ENCODE measurements at regions not wholly inside any gene's neighbourhood (a gene's known extent, or its start where the extent isn't known, plus 50 kb on each side); places are given as distances from the start of the nearest gene placed in this dataset.

DNA sequence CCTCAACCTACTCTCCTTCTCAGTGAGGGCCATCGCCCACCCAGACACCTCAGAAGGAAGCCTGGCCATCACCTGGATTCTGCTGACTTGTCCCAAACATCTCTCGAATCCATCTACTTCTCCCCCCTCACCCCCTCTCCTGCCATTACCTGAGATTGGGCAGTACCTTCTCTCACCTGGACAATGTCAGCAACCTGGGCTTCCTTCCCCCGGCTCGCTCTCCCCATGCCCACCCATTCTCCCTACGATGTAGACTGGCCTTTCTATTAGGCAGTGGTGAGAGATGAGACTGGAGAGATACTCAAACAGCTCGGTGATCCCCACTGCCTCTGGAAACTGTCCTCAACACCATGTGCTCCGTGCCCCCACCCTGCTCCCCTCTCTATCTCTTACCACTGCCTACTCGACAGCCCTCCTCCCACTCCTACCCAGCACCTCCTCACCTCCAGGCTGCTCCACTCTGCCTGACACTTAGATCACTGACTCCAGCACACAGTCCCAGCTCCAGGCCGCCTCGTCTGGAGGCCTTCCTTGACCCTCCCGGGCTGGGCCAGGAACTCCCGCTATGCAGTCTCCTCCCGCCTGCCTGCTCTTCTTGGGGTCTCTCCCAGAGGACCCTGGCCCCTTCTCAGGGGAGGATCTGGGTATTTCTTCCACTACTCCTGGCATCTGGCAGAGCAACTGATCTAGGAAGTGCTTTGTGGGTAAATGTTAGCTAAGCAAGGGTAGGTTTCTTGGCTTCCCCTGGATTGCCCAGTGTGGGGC, 235.8 kb upstream of the NLRP1 start:
- no peak for DNase-seq (ENCODE audit: low read depth)

DNA sequence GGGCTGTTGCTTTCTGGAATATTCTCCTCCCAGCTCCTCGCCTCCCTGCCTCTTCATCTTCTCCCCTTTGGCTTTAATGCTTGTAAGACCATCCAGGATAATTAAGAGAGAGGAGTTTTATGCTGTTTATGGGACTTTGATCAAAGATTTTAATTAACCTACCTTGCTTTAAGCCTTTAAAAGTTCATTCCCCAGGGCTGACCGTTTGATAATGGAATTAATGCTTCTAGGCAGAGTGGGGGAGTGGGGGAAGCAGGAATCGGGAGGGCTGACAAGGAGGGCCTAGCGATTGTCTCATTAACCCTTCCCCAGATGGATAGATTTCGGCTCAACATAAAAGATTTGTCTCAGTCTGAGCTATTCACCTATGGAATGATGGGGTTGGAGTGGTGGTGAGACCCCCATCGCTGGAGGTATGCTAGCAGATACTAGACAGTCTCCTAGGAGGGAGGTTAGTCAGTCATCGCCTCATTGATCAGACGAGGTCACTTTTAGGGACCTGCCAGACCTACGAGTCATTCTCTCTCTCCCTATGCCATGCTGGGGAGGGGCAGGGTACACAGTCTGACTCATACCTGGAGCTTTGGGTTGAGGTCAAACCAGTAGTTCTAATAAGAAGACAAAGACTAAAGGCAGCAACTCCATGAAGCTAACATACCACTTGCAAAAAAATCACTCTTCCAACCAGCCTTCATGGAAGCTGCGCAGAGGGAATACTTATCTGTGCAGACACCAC, 236.6 kb upstream of the NLRP1 start:
- no peak for DNase-seq (ENCODE audit: low read depth)

DNA sequence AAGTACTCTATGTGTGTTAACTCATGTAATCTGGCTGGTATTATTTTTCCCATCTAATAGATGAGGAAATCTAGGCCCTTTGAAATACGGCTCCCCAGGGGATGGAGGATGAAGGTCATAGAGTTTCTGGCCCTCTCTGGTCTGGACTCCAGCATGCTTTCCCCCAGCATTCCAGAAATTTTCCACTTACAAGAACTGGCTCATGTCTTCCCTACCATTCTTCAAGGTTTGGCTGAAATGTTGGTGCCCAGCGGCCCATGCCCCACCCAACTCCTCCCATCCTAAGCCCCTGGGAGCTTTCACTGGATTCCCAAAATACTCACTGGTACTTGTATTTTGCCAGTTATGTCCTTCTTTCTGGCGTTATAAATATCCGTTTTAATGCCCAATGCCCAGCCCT, 237.5 kb upstream of the NLRP1 start:
- DNase-seq (ENCODE audit: low read depth): no peak

DNA sequence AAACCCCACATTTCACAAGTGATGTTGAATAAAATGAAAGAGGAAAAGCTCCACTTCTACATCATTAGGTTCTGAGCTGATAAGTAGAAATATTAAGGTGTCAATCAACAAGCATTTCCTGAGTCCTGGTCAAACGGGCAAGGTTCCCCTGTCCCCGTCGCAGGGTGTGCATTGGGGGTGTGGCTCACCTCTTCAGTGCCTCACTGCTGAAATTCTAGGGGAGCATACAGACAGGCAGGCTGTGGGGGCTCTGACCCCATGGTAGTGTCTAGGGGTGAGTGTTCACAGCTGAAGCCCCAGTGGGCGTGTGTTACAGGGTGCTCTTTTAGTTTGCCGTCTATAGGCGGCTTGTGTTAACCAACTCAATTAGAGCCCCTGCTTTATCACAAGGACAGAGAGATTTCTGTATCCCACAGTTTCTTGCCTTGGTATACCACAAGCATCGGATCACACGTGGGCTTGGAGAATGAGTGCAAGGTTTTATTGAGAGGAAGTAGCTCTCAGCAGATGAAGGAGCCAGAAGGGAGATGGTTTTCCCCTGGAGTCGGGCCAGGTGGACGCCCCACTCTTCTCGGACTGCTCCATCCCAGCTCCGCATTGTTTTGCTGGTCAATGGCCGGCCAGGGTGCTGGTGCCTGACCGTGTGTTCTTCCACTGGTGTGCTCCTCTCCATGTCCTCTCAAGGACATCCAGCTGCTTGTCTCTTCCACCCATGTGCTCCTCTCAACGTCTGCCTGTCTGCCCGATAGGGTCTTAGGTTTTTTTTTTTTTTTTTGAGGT, 238.2 kb upstream of the NLRP1 start:
- no peak for DNase-seq (ENCODE audit: low read depth)

DNA sequence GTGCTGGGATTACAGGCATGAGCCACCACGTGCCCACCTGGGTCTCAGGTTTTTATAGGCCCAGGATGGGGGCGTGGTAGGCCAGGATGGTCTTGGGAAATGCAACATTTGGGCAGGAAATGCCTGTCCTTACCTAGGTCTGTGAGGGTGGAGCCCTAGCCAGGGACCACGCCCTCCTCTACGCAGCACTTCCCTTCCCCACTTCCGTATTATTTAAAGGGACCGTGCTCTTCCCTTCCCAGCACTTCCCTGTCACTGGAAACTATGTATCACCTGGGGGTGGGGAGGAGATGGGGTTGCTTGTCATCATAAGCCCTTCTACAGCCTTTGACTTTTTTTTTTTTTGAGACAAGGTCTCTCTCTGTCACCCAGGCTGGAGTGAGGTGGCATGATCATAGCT, 238.9 kb upstream of the NLRP1 start:
- DNase-seq (ENCODE audit: low read depth): no peak

DNA sequence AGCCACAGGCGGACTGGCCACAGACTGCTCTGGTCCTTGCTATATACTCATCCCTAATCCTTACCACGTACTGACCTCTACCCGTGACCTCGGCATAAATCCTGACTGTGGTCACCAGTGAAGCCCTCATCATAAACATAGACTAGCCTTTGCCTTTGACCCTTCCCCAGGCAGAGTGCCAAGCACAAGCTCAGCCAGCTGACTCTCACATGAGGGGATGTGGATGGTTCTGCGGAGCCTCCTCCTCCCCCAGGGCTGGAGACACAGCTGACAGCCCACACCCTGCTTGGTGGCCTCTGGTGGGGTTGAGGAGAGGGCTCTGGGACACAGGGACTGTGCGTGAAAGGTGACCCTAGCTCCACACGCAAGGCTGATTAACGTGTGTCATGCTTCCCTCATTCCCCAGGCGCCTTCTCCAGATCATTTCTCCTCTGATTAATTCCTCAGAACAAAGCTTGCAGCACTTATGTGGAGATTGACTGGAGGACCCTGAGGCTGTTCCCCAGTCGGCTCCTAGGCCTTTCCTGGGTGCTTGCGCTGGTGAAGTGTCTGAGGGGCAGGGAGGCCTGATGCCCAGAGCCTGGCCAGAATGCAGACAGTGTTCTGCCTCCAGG, 241.5 kb upstream of the NLRP1 start:
- no peak for DNase-seq (ENCODE audit: low read depth)

DNA sequence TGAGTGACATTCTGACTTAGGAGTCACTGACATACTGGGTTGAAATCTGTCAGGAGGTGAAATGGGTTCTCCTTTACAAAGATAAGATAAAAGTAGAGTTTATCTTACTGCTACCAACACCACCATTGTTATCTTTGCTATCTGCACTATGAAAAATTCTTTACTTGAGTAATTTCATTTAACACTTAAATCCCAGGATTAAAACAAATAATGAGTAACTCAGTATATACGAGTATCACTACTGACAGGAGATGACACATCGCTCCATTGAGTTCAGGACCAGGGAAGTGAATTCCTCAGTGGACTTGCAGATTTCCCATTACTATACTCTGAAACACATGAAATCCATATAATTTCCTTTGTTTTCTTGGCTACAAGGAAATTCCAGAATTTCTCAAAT, 242.1 kb upstream of the NLRP1 start:
- no peak for DNase-seq (ENCODE audit: low read depth)

DNA sequence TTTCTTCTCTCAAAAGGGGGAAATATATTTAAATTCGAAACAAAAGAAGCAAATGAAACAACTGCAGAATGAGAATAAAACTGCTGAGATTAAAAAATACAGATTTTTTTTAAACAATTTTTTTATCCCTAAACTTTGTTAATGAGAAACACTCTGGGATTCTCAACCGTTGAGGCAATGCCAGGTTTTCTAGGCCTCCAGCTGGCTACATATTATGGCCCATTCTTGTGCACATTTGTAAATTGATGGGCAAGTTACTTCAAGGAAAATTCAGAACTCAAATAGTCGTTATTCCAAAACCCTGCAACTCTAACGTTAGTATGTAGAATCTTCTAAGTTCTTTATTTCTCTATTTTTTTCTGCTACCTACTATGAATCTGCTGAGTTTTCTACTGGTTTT, 239.3 kb upstream of the WSCD1 start:
- no peak for DNase-seq (ENCODE audit: low read depth)

DNA sequence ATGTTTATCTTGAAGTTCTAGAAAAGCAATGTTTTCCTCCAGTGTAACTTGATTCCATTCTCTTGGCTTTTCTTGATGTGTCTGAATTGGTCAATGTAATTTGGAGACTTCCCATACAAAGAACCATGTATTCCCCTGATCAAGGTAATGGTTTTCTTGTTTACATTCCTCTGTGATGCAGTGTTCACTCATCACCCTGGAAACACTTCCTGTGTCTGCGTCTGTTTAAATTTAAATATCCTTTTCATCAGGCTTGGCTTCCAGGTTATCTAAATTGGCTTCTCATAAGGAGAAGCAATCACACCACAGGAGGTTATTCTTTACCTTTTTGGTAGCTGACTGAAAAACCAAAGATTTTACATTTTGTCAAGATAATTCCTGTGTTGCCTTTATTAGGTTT, 237.3 kb upstream of the WSCD1 start:
- no peak for DNase-seq (ENCODE audit: low read depth)

DNA sequence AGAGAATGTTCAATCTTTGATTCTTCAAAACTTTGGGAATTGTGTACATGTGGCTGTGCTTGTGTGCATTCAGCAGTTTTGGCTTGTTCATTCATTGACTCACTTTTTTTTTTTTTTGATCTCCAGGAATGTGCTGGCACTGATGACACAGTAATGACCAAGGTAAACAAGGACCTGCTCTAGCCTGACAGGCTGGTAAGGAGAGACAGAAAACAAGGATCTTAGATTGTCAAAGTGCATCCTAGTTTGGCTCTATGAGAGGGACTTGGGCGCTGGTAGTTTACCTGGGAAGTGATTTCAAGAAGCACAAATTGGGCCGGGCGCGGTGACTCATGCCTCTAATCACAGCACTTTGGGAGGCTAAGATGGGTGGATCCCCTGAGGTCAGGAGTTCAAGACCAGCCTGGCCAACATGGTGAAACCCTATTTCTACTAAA, 233.1 kb upstream of the WSCD1 start:
- DNase-seq (ENCODE audit: low read depth): no peak

DNA sequence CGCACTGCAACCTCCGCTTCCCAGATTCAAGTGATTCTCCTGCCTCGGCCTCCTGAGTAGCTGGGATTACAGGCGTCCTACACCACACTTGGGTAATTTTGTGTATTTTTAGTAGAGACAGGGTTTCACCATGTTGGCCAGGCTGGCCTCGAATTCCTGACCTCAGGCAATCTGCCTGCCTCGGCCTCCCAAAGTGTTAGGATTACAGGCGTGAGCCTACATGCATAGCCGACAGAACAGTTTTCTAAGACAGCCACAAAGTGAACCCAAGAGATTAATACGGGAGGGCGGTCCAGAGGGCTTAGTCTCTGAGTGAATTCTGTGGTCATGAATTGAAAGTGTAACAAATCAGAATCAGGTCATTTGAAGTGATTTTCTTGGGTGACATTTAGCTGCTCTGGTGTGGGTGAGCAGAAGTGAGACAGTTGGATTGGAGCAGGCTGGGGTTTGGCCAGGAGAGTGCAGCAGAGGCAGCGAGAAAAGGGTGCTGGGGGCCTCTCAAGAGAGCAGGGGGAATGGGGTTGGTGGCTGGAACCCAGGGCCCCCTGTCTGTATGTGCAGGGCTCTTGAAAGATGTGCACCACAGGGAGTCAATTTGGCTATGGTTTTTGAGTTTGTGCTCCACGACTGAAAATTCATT, 231.4 kb upstream of the WSCD1 start:
- no peak for DNase-seq (ENCODE audit: low read depth)

DNA sequence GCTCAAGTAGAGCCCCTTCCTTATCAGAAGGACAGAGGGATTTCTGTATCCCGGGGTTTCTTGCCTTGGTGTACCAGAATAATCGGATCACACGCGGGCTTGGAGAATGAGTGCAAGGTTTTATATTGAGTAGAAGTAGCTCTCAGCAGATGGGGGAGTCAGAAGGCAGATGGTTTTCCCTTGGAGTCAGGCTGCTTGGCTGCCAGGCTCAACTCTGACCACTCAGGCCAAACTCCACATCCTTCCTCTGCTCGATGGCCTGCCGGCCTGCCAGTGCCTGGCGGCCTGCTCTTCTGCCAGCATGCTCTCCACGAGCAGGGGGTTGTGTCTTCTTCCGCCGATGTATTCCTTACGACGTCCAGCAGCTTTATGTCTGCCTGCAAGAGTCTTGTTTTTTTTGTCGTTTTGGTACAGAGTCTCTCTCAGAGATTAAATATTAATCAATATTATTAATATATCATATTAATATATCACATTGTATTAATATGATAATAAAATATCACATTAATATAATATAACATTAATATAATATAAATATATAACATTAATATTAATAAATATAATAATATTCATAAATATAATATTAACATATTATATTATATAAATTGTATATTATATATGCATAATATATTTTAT, 229.2 kb upstream of the WSCD1 start:
- no peak for DNase-seq (ENCODE audit: low read depth)

DNA sequence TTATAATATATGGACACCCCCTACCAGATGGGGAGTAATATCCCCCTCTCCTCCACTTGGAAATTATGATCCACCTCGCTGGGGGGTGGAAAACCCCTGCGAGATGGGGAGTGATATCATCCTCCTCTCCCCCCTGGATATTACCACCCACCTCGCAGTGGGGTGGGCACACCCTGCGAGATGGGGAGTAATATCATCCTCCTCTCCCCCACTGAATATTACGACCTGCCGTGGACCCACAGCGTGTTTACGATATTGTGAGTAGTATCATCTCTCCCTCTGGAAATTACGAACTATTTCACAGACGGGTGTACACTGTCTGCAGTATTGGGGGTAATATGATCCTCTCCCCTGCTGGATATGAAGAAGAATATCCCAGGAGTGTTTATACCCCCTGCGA, 228.3 kb upstream of the WSCD1 start:
- no peak for DNase-seq (ENCODE audit: low read depth)

DNA sequence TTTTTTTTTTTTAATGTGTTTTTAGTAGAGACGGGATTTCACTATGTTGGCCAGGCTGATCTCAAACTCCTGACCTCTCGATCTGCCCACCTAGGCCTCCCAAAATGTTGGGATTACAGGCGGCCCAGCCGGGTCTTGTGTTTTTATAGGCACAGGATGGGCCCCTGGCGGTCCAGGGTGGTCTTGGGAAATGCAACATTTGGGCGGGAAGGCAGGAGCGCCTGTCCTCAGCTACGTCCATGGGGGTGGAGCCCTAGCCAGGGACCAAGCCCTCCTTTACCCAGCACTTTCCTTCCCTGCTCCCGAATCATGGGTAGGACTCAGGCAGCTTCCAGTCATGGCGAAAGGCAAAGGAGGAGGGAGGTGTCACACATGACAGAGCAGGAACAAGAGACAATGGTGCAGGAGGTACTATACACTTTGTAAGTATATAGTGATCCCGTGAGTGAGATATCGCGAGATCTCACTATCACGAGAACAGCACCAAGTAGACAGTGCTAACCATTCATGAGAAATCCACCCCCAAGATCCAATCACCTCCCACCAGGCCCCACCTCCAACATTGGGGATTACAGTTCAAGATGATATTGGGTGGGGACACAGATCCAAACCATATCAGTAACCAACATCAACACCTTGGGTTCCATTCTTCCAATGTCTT, 226.7 kb upstream of the WSCD1 start:
- no peak for DNase-seq (ENCODE audit: low read depth)

DNA sequence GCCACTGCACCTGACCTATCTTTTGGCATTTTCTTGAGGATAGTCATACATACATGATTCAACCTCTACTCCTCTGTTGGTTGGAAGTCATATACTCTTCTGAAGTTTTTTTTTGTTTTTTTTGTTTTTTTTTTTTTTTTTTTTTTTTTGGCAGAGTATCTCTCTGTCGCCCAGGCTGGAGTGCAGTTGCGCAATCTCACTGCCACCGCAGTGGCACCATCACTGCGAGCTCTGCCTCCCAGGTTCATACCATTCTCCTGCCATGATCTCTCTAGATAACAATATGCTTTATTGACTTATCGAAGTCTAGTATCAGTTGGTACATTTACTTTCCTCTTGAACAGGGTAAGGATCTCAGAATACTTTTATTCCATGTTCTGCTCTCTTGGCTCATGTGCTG, 224.2 kb upstream of the WSCD1 start:
- no peak for DNase-seq (ENCODE audit: low read depth)

DNA sequence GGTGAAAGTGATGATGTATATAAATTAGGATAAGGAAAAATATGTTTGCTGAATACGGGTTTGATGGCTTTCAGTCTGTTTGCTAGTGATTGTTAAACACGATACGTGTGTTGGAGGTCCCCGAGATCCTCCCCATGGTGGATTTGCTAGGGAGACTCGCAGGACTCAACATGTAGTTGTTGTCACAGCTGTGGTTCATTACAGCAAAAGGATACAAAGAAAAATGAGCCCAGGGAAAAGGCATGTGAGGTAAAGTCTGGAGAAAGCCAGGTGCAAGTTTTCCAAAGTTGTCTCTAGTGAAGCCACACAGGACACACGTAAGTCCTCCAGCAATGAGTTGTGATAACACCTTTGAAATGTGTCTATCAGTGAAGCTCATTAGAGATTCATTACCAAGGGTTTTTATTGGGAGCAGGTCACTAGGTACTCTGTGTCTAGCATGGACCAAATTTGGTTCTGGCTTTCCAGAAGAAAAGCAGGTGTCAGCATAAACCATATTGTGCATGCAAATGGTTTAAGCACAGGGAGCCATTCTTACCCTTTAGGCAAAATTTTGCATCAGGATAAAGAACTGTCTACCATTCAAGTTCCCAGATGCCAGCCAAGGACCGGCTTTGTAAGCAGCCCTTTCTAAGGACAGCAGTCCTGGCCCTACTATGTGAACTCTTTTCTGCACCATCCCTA, 215.2 kb upstream of the WSCD1 start:
- no peak for DNase-seq (ENCODE audit: low read depth)

DNA sequence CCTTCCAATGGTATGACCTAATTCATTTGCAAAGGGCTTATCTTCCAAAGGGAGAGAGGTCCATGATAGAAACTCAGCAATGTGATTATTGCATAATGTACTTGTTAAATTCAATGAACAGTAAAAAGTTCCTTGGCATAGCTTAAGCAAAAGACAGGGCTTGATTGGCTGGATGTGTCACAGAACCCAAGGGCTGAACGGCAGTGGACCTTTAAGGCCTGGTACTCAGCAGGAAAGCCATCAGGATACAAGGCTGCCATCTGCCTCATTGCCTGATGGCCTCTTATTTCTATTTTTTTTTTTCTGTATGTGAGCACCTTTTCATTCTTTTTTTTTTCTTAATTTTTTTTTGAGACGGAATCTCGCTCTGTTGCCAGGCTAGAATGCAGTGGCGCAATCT, 208.9 kb upstream of the WSCD1 start:
- DNase-seq (ENCODE audit: low read depth): no peak

DNA sequence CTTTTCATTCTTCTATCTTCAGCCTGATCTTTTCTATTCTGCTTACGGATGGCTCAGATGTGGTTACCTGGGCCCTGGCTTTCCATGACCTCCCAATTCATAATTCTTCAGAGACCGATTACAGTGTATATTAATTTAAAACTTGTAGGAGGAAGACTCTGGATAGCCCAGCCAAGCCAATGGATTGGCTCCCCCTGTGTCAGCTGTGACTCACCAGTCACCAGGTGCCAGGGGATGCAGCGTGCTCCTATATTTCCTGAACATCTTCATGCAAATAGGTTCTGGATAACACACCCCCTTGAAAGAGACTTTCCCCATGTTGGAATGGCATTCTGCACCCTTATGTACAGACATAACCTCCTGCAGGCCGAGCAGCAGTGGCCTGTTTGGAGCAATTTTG, 208.3 kb upstream of the WSCD1 start:
- no peak for DNase-seq (ENCODE audit: low read depth)

DNA sequence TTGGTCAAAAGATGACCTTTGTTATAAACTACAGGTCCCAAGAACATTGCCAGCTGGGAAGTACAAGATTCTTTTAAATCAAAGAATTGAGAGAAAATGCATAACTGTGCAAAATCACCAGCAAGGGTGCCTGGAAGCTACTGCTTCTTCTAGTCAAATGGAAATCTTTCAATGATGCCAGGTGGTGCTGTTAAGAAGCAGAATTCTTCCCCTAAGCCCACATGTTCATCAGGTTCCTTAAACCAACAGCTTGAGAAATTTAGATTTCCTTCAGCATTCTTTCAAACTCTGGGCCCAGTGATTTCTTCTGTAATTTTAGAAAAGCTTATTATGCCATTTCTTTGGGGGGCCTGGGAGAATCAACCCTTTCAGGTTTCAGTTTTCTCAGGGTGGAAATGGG, 207.8 kb upstream of the WSCD1 start:
- no peak for DNase-seq (ENCODE audit: low read depth)
